Liver (tissue), 8 donors: ENCODE measurements at regions not wholly inside any gene's neighbourhood (a gene's known extent, or its start where the extent isn't known, plus 50 kb on each side); places are given as distances from the start of the nearest gene placed in this dataset.

Experiments used
- DNase-seq: peaks from one replicate; pipeline ENCODE4 v3.0.0-alpha.2; 2017; ENCODE audit warnings: low spot score
- H3K27ac ChIP-seq, 2 donors: one replicate each; pipeline ENCODE4 v1.7.0; 2013; ENCODE audit warnings: inconsistent platforms in 2 of 2, low read length in 2 of 2, control low read depth in 1 of 2, low read depth in 1 of 2, mild to moderate bottlenecking in 1 of 2
- H3K27me3 ChIP-seq, 4 donors: one replicate each; pipeline versions ENCODE4 v1.6.1 to v1.7.0; 2013; ENCODE audit warnings: low read length in 3 of 4, inconsistent platforms in 1 of 4, mild to moderate bottlenecking in 1 of 4, moderate library complexity in 1 of 4; ENCODE audit not compliant: control insufficient read depth in 4 of 4, insufficient read depth in 4 of 4
- H3K36me3 ChIP-seq, 4 donors: one replicate each; pipeline versions ENCODE4 v1.6.1 to v1.7.0; 2013; ENCODE audit warnings: low read length in 3 of 4, mild to moderate bottlenecking in 3 of 4, low read depth in 1 of 4, moderate library complexity in 1 of 4; ENCODE audit not compliant: control insufficient read depth in 4 of 4, insufficient read depth in 3 of 4
- H3K4me1 ChIP-seq, 4 donors: one replicate each; pipeline versions ENCODE4 v1.6.1 to v1.7.0; 2013; ENCODE audit warnings: low read length in 3 of 4, mild to moderate bottlenecking in 3 of 4, moderate library complexity in 1 of 4; ENCODE audit not compliant: control insufficient read depth in 4 of 4, insufficient read depth in 4 of 4
- H3K4me3 ChIP-seq, 3 donors: one replicate each; pipeline versions ENCODE4 v1.6.1 to v1.7.0; 2013; ENCODE audit warnings: low read length in 3 of 3, control low read depth in 1 of 3, low read depth in 1 of 3, mild to moderate bottlenecking in 1 of 3
- H3K9ac ChIP-seq, 2 donors: one replicate each; pipeline ENCODE4 v1.7.0; 2013; ENCODE audit warnings: low read length in 2 of 2, mild to moderate bottlenecking in 2 of 2, moderate library complexity in 2 of 2, control low read depth in 1 of 2, low read depth in 1 of 2
- H3K9me3 ChIP-seq, 4 donors: one replicate each; pipeline versions ENCODE4 v1.6.1 to v1.7.0; 2013; ENCODE audit warnings: low read length in 3 of 4; ENCODE audit not compliant: control insufficient read depth in 4 of 4
- ATF3 ChIP-seq: IDR thresholded peaks from 2 replicates; pipeline ENCODE4 v1.6.1; 2016; ENCODE audit warnings: antibody characterized with exemption
- EGR1 ChIP-seq, 2 donors: IDR thresholded peaks; 2 replicates each; pipeline ENCODE4 v1.6.1; 2016 to 2018; ENCODE audit warnings: antibody characterized with exemption in 2 of 2, low read depth in 2 of 2
- FOXA1 ChIP-seq: IDR thresholded peaks from 2 replicates; pipeline ENCODE4 v1.6.1; 2016; ENCODE audit warnings: antibody characterized with exemption
- FOXA2 ChIP-seq: IDR thresholded peaks from 2 replicates; pipeline ENCODE4 v1.6.1; 2016; ENCODE audit warnings: antibody characterized with exemption
- GABPA ChIP-seq, 2 donors: IDR thresholded peaks in 1 of 2; conservative IDR thresholded peaks in 1 of 2; 2 replicates each; pipeline ENCODE4 v1.6.1; 2016; ENCODE audit warnings: antibody characterized with exemption in 2 of 2, mild to moderate bottlenecking in 1 of 2, moderate library complexity in 1 of 2
- HNF4A ChIP-seq, 2 donors: conservative IDR thresholded peaks; 2 replicates each; pipeline ENCODE4 v1.6.1; 2016; ENCODE audit warnings: antibody characterized with exemption in 2 of 2, mild to moderate bottlenecking in 2 of 2
- HNF4G ChIP-seq: IDR thresholded peaks from 2 replicates; pipeline ENCODE4 v1.6.1; 2016; ENCODE audit warnings: antibody characterized with exemption
- JUND ChIP-seq, 2 donors: IDR thresholded peaks; 2 replicates each; pipeline ENCODE4 v1.6.1; 2016; ENCODE audit warnings: antibody characterized with exemption in 2 of 2
- NR2F2 ChIP-seq: IDR thresholded peaks from 2 replicates; pipeline ENCODE4 v1.6.1; 2016; ENCODE audit warnings: antibody characterized with exemption
- RAD21 ChIP-seq, 2 donors: IDR thresholded peaks; 2 replicates each; pipeline ENCODE4 v1.6.1; 2016; ENCODE audit warnings: antibody characterized with exemption in 2 of 2, mild to moderate bottlenecking in 2 of 2
- RXRA ChIP-seq, 2 donors: IDR thresholded peaks; 2 replicates each; pipeline ENCODE4 v1.6.1; 2017 to 2018; ENCODE audit warnings: antibody characterized with exemption in 2 of 2, mild to moderate bottlenecking in 1 of 2
- SP1 ChIP-seq: IDR thresholded peaks from 2 replicates; pipeline ENCODE4 v1.6.1; 2018; ENCODE audit warnings: antibody characterized with exemption, mild to moderate bottlenecking
- TAF1 ChIP-seq: conservative IDR thresholded peaks from 2 replicates; pipeline ENCODE4 v1.6.1; 2016; ENCODE audit warnings: antibody characterized with exemption, mild to moderate bottlenecking
- YY1 ChIP-seq: IDR thresholded peaks from 2 replicates; pipeline ENCODE4 v1.6.1; 2016; ENCODE audit warnings: antibody characterized with exemption, mild to moderate bottlenecking
- WGBS: extraction: QIAGEN DNeasy Blood & Tissue Kit; methylation state at CpG from one replicate; pipeline ENCODE4 v1.1.7; 2013; 5-methylcytosine and 5-hydroxymethylcytosine counted together
- TF ChIP-seq, protein P1 (sequence below): IDR thresholded peaks from 2 replicates; pipeline ENCODE4 v1.6.1; 2016; ENCODE audit warnings: antibody characterized with exemption
- TF ChIP-seq, protein P2 (sequence below): IDR thresholded peaks from 2 replicates; pipeline ENCODE4 v1.6.1; 2016; ENCODE audit warnings: antibody characterized with exemption
- TF ChIP-seq, protein P3 (sequence below): IDR thresholded peaks from 2 replicates; pipeline ENCODE4 v1.6.1; 2016; ENCODE audit warnings: antibody characterized with exemption, mild to moderate bottlenecking
- TF ChIP-seq, protein P4 (sequence below): fragments of 150-350 bp; IDR thresholded peaks from 2 replicates; pipeline ENCODE4 v1.5.1; 2017; ENCODE audit warnings: improper control_type of control experiment, low read depth, low read length; ENCODE audit not compliant: missing input control
- donor health status: healthy.
- donor health status: healthy.
- donor health status: healthy.
- donor health status: healthy.
- donor health status: healthy.

DNA sequence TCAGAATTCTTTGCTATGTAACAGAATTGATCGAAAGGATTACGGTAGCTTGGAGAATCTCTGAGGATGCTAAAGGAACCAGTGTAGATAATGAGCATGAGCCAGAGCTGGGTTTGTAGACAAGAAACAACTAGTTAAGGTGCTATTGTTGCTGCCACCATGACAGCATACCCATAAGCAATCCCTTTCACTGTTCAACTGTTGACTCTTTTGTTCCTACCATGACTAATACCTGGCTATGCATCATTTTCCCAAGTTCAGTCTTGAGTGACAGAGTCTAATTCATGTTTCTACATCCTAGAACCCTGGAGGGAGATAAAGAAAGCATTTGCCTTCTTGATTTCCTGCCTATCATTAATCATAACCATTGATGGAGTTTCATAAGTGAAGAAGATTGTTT lies 600.3 kb downstream of the OTOL1 start:
- no peak overlapping the region for H3K27ac ChIP-seq
- H3K27me3 ChIP-seq, result no peaks in the 10 kb centered on the region
- no peak overlapping the region for H3K9ac ChIP-seq
- no peak for DNase-seq
- no peaks in the 10 kb centered on the region for H3K9me3 ChIP-seq
- TF ChIP-seq, protein P1, sequence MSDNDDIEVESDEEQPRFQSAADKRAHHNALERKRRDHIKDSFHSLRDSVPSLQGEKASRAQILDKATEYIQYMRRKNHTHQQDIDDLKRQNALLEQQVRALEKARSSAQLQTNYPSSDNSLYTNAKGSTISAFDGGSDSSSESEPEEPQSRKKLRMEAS, result no peak
- TF ChIP-seq HNF4A (conservative IDR thresholded peaks at IDR 0.05), result no peak
- TF ChIP-seq, protein P2, sequence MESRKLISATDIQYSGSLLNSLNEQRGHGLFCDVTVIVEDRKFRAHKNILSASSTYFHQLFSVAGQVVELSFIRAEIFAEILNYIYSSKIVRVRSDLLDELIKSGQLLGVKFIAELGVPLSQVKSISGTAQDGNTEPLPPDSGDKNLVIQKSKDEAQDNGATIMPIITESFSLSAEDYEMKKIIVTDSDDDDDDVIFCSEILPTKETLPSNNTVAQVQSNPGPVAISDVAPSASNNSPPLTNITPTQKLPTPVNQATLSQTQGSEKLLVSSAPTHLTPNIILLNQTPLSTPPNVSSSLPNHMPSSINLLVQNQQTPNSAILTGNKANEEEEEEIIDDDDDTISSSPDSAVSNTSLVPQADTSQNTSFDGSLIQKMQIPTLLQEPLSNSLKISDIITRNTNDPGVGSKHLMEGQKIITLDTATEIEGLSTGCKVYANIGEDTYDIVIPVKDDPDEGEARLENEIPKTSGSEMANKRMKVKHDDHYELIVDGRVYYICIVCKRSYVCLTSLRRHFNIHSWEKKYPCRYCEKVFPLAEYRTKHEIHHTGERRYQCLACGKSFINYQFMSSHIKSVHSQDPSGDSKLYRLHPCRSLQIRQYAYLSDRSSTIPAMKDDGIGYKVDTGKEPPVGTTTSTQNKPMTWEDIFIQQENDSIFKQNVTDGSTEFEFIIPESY, result no peak
- TF ChIP-seq HNF4G, result no peak
- TF ChIP-seq YY1, result no peak
- TF ChIP-seq, protein P3, sequence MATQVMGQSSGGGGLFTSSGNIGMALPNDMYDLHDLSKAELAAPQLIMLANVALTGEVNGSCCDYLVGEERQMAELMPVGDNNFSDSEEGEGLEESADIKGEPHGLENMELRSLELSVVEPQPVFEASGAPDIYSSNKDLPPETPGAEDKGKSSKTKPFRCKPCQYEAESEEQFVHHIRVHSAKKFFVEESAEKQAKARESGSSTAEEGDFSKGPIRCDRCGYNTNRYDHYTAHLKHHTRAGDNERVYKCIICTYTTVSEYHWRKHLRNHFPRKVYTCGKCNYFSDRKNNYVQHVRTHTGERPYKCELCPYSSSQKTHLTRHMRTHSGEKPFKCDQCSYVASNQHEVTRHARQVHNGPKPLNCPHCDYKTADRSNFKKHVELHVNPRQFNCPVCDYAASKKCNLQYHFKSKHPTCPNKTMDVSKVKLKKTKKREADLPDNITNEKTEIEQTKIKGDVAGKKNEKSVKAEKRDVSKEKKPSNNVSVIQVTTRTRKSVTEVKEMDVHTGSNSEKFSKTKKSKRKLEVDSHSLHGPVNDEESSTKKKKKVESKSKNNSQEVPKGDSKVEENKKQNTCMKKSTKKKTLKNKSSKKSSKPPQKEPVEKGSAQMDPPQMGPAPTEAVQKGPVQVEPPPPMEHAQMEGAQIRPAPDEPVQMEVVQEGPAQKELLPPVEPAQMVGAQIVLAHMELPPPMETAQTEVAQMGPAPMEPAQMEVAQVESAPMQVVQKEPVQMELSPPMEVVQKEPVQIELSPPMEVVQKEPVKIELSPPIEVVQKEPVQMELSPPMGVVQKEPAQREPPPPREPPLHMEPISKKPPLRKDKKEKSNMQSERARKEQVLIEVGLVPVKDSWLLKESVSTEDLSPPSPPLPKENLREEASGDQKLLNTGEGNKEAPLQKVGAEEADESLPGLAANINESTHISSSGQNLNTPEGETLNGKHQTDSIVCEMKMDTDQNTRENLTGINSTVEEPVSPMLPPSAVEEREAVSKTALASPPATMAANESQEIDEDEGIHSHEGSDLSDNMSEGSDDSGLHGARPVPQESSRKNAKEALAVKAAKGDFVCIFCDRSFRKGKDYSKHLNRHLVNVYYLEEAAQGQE, result no peak
- TF ChIP-seq SP1, result no peak
- TF ChIP-seq GABPA (IDR thresholded peaks at IDR 0.05 in 1 of 2, conservative IDR thresholded peaks at IDR 0.05 in 1 of 2), result no peak
- no peak for TF ChIP-seq ATF3
- TF ChIP-seq, protein P4, sequence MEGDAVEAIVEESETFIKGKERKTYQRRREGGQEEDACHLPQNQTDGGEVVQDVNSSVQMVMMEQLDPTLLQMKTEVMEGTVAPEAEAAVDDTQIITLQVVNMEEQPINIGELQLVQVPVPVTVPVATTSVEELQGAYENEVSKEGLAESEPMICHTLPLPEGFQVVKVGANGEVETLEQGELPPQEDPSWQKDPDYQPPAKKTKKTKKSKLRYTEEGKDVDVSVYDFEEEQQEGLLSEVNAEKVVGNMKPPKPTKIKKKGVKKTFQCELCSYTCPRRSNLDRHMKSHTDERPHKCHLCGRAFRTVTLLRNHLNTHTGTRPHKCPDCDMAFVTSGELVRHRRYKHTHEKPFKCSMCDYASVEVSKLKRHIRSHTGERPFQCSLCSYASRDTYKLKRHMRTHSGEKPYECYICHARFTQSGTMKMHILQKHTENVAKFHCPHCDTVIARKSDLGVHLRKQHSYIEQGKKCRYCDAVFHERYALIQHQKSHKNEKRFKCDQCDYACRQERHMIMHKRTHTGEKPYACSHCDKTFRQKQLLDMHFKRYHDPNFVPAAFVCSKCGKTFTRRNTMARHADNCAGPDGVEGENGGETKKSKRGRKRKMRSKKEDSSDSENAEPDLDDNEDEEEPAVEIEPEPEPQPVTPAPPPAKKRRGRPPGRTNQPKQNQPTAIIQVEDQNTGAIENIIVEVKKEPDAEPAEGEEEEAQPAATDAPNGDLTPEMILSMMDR, result no peak
- TF ChIP-seq FOXA2, result no peak
- TF ChIP-seq RAD21 (IDR thresholded peaks at IDR 0.05), result no peak
- no peak for TF ChIP-seq NR2F2
- TF ChIP-seq TAF1, result no peak
- no peak for TF ChIP-seq RXRA (IDR thresholded peaks at IDR 0.05)
- TF ChIP-seq JUND (IDR thresholded peaks at IDR 0.05), result no peak
- TF ChIP-seq FOXA1, result no peak
- TF ChIP-seq EGR1 (IDR thresholded peaks at IDR 0.05; ENCODE audit: low read depth in 2 of 2), result no peak
- no peak overlapping the region for H3K4me3 ChIP-seq
- WGBS, result 63% methylated on average over 2 of the region's 2 CpGs
- H3K36me3 ChIP-seq, result no peaks in the 10 kb centered on the region
- H3K4me1 ChIP-seq, result no peaks in the 10 kb centered on the region
